ENCODE measurements at regions not wholly inside any gene's neighbourhood (a gene's known extent, or its start where the extent isn't known, plus 50 kb on each side); places are given as distances from the start of the nearest gene placed in this dataset.

DNA sequence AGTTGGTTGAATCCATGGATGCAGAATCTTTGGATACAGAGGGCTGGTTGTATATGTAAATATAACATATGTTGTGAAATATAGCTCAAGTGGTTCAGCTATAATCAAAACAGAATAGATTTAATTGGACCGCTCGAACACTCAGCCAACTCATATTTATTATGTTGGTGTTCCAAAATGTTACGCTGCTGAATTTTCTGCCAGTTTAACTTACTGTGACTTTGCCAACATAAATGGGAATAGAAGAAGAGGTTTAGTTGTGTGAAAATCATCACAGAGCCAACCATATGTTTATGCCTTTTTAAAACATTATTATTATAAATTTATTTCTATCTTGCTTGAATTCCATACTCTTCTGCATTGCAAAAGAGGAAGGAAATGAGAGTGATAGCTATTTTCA lies 178.2 kb upstream of the FBXL7 start:
- no peak for TF ChIP-seq POLR2A (IDR thresholded peaks at IDR 0.05)
- TF ChIP-seq, protein P1, sequence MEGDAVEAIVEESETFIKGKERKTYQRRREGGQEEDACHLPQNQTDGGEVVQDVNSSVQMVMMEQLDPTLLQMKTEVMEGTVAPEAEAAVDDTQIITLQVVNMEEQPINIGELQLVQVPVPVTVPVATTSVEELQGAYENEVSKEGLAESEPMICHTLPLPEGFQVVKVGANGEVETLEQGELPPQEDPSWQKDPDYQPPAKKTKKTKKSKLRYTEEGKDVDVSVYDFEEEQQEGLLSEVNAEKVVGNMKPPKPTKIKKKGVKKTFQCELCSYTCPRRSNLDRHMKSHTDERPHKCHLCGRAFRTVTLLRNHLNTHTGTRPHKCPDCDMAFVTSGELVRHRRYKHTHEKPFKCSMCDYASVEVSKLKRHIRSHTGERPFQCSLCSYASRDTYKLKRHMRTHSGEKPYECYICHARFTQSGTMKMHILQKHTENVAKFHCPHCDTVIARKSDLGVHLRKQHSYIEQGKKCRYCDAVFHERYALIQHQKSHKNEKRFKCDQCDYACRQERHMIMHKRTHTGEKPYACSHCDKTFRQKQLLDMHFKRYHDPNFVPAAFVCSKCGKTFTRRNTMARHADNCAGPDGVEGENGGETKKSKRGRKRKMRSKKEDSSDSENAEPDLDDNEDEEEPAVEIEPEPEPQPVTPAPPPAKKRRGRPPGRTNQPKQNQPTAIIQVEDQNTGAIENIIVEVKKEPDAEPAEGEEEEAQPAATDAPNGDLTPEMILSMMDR (IDR thresholded peaks at IDR 0.05): no peak
- no peak for TF ChIP-seq POLR2AphosphoS5 (IDR thresholded peaks at IDR 0.05)
- TF ChIP-seq EP300 (IDR thresholded peaks at IDR 0.05): no peak
